H1 (cell line): ENCODE measurements at regions not wholly inside any gene's neighbourhood (a gene's known extent, or its start where the extent isn't known, plus 50 kb on each side); places are given as distances from the start of the nearest gene placed in this dataset.

Experiments
- CTCF ChIA-PET: fragments of 300-600 bp; sonication (Branson Sonifier 250); formaldehyde crosslinking; loops from one replicate; lab custom pipeline; 2021; ENCODE audit not compliant: partially characterized antibody; lab: Charles Lee
- POLR2A ChIA-PET: fragments of 300-600 bp; sonication (Branson Sonifier 250); formaldehyde crosslinking; loops from one replicate; lab custom pipeline; 2021; ENCODE audit warnings: inconsistent platforms; ENCODE audit not compliant: partially characterized antibody; lab: Charles Lee
- DNase-seq, 2 experiments: peaks; one replicate each; pipeline versions ENCODE4 v3.0.0 to v3.0.0-alpha.2; 2010 to 2022; ENCODE audit warnings: low spot score in 2 of 2, low read depth in 1 of 2, mixed read lengths in 1 of 2
- FAIRE-seq: peaks from 2 replicates; lab custom pipeline; 2011; peaks lifted over from hg19 to GRCh38; lab: Jason Lieb, UNC
- H2AFZ ChIP-seq: 2 replicates; pipeline ENCODE4 v1.8.1; 2012; ENCODE audit warnings: low read length, inconsistent platforms
- H2AK5ac ChIP-seq: 2 replicates; pipeline ENCODE4 v1.6.1; 2013; ENCODE audit warnings: low read depth, low read length
- H2BK120ac ChIP-seq: replicated peaks from 2 replicates; pipeline ENCODE3; 2013; ENCODE audit warnings: low read depth, low read length, inconsistent platforms
- H2BK12ac ChIP-seq: 2 replicates; pipeline ENCODE4 v1.6.1; 2013; ENCODE audit warnings: low read depth, low read length
- H2BK15ac ChIP-seq: 2 replicates; pipeline ENCODE4 v1.6.1; 2013; ENCODE audit warnings: low read length
- H2BK20ac ChIP-seq: 2 replicates; pipeline ENCODE4 v1.6.1; 2013; ENCODE audit warnings: low read length
- H2BK5ac ChIP-seq: 2 replicates; pipeline ENCODE4 v1.6.1; 2013; ENCODE audit warnings: low read depth, low read length
- H3K14ac ChIP-seq: 2 replicates; pipeline ENCODE4 v1.6.1; 2013; ENCODE audit warnings: inconsistent platforms; ENCODE audit not compliant: insufficient read length
- H3K18ac ChIP-seq: 2 replicates; pipeline ENCODE4 v1.6.1; 2013; ENCODE audit warnings: low read length; ENCODE audit errors: extremely low read depth
- H3K23ac ChIP-seq: 2 replicates; pipeline ENCODE4 v1.6.1; 2013; ENCODE audit warnings: inconsistent platforms; ENCODE audit not compliant: insufficient read length
- H3K23me2 ChIP-seq: 2 replicates; pipeline ENCODE4 v1.6.1; 2013; ENCODE audit warnings: low read depth, low read length
- H3K27ac ChIP-seq: 2 replicates; pipeline ENCODE4 v1.6.1; 2011; ENCODE audit warnings: low read depth, low read length, inconsistent platforms
- H3K27me3 ChIP-seq, 4 experiments: replicated peaks in 1 of 4; 1 replicate in 1 of 4; 2 replicates in 3 of 4; pipeline versions ENCODE4 v1.6.1 to v1.8.1; 2011 to 2013; ENCODE audit warnings: low read length in 3 of 4, mild to moderate bottlenecking in 3 of 4, inconsistent platforms in 2 of 4, mixed read lengths in 2 of 4, moderate library complexity in 1 of 4; ENCODE audit not compliant: control insufficient read depth in 3 of 4, insufficient read depth in 3 of 4; ENCODE audit errors: extremely low read depth in 1 of 4
- H3K36me3 ChIP-seq, 4 experiments: 2 replicates each; pipeline versions ENCODE4 v1.6.1 to v1.8.1; 2011 to 2013; ENCODE audit warnings: mild to moderate bottlenecking in 4 of 4, low read length in 3 of 4, moderate library complexity in 2 of 4, control low read depth in 1 of 4, inconsistent platforms in 1 of 4; ENCODE audit not compliant: insufficient read depth in 4 of 4, control insufficient read depth in 2 of 4
- H3K4ac ChIP-seq: replicated peaks from 2 replicates; pipeline ENCODE3; 2013; ENCODE audit warnings: low read length, low read depth, mixed read lengths, inconsistent platforms; ENCODE audit not compliant: insufficient read length
- H3K4me1 ChIP-seq, 4 experiments: replicated peaks in 1 of 4; 1 replicate in 1 of 4; 2 replicates in 3 of 4; pipeline versions ENCODE4 v1.6.1 to v1.8.1; 2011 to 2013; ENCODE audit warnings: low read length in 3 of 4, inconsistent platforms in 2 of 4, mixed read lengths in 1 of 4; ENCODE audit not compliant: insufficient read depth in 4 of 4, control insufficient read depth in 3 of 4
- H3K4me2 ChIP-seq, 2 experiments: 2 replicates each; pipeline versions ENCODE4 v1.6.1 to v1.8.1; 2011 to 2013; ENCODE audit warnings: low read depth in 2 of 2, low read length in 2 of 2, control low read depth in 1 of 2, inconsistent platforms in 1 of 2, mild to moderate bottlenecking in 1 of 2; ENCODE audit not compliant: insufficient read depth in 1 of 2
- H3K4me3 ChIP-seq, 4 experiments: fragments of 200-600, 300-600 bp in 1 of 4; sonication (generic), shearing (Covaris generic), sonication (Bioruptor Twin) in 1 of 4; 2 replicates each; pipeline versions ENCODE4 v1.5.1 to v1.8.1; 2011 to 2016; ENCODE audit warnings: low read length in 4 of 4, low read depth in 3 of 4, control low read depth in 2 of 4, inconsistent platforms in 2 of 4, mild to moderate bottlenecking in 2 of 4, mixed read lengths in 1 of 4, moderate library complexity in 1 of 4; ENCODE audit not compliant: insufficient read depth in 2 of 4; ENCODE audit errors: extremely low read depth in 1 of 4
- H3K56ac ChIP-seq: replicated peaks from 2 replicates; pipeline ENCODE3; 2013; ENCODE audit warnings: low read depth, mild to moderate bottlenecking, mixed read lengths, low read length, inconsistent platforms; ENCODE audit not compliant: insufficient read length
- H3K79me1 ChIP-seq: 2 replicates; pipeline ENCODE4 v1.6.1; 2013; ENCODE audit warnings: low read depth, low read length, control low read depth
- H3K79me2 ChIP-seq, 2 experiments: 2 replicates each; pipeline versions ENCODE4 v1.6.1 to v1.8.1; 2012 to 2013; ENCODE audit warnings: low read length in 2 of 2, mild to moderate bottlenecking in 2 of 2, inconsistent platforms in 1 of 2; ENCODE audit not compliant: insufficient read depth in 2 of 2, control insufficient read depth in 1 of 2
- H3K9ac ChIP-seq, 4 experiments: replicated peaks in 1 of 4; 1 replicate in 1 of 4; 2 replicates in 3 of 4; pipeline versions ENCODE4 v1.6.1 to v1.8.1; 2011 to 2013; ENCODE audit warnings: low read depth in 3 of 4, low read length in 3 of 4, control low read depth in 2 of 4, mild to moderate bottlenecking in 2 of 4, moderate library complexity in 2 of 4, inconsistent platforms in 1 of 4; ENCODE audit errors: extremely low read depth in 1 of 4
- H3K9me3 ChIP-seq, 2 experiments: 2 replicates each; pipeline versions ENCODE4 v1.6.1 to v1.8.1; 2012 to 2013; ENCODE audit warnings: mild to moderate bottlenecking in 2 of 2, moderate library complexity in 2 of 2, control low read depth in 1 of 2, inconsistent platforms in 1 of 2, low read depth in 1 of 2, low read length in 1 of 2, mixed read lengths in 1 of 2; ENCODE audit not compliant: insufficient read depth in 2 of 2
- H4K20me1 ChIP-seq, 2 experiments: replicated peaks in 1 of 2; 2 replicates each; pipeline versions ENCODE3 to v1.8.1; 2011 to 2013; ENCODE audit warnings: inconsistent platforms in 2 of 2, low read length in 2 of 2, mild to moderate bottlenecking in 1 of 2; ENCODE audit not compliant: insufficient read depth in 2 of 2, control insufficient read depth in 1 of 2
- H4K5ac ChIP-seq: 2 replicates; pipeline ENCODE4 v1.6.1; 2013; ENCODE audit warnings: low read length, low read depth, mixed read lengths, inconsistent platforms; ENCODE audit not compliant: insufficient read length
- H4K8ac ChIP-seq: 2 replicates; pipeline ENCODE4 v1.8.0; 2013; ENCODE audit warnings: mild to moderate bottlenecking, moderate library complexity, low read length, inconsistent platforms; ENCODE audit not compliant: insufficient read depth; ENCODE audit errors: extremely low read depth
- H4K91ac ChIP-seq: replicated peaks from 2 replicates; pipeline ENCODE3; 2013; ENCODE audit warnings: low read length, mixed read lengths, inconsistent platforms; ENCODE audit not compliant: insufficient read length
- CEBPB ChIP-seq: IDR thresholded peaks from 2 replicates; pipeline ENCODE4 v1.6.1; 2012; ENCODE audit warnings: low read depth, low read length
- CREB1 ChIP-seq: IDR thresholded peaks from 2 replicates; pipeline ENCODE4 v1.6.1; 2012; ENCODE audit warnings: inconsistent platforms
- CTBP2 ChIP-seq: IDR thresholded peaks from 2 replicates; pipeline ENCODE4 v1.7.0; 2011; ENCODE audit warnings: borderline replicate concordance, mild to moderate bottlenecking, moderate library complexity, mixed read lengths, low read length; ENCODE audit not compliant: insufficient read depth, insufficient read length
- EZH2 ChIP-seq: fragments of 200-600 bp; sonication (generic); IDR thresholded peaks from 2 replicates; pipeline ENCODE4 v1.7.1; 2012; ENCODE audit warnings: low read depth, mild to moderate bottlenecking, moderate library complexity, low read length, inconsistent platforms; ENCODE audit not compliant: severe bottlenecking
- GTF2F1 ChIP-seq: IDR thresholded peaks from 2 replicates; pipeline ENCODE4 v1.6.1; 2012; ENCODE audit warnings: low read depth, low read length, improper control_type of control experiment, borderline replicate concordance
- JUND ChIP-seq: IDR thresholded peaks from 2 replicates; pipeline ENCODE4 v1.6.1; 2011; ENCODE audit warnings: mild to moderate bottlenecking, improper control_type of control experiment, low read length
- KDM1A ChIP-seq: fragments of 200-600, 300-600 bp; sonication (generic); IDR thresholded peaks from 2 replicates; pipeline ENCODE4 v1.7.1; 2016; ENCODE audit warnings: mild to moderate bottlenecking, low read length, borderline replicate concordance
- POLR2AphosphoS5 ChIP-seq: IDR thresholded peaks from 2 replicates; pipeline ENCODE4 v1.6.1; 2011; ENCODE audit warnings: low read depth, low read length
- TAF1 ChIP-seq: IDR thresholded peaks from 2 replicates; pipeline ENCODE4 v1.6.1; 2011; ENCODE audit warnings: mild to moderate bottlenecking, low read depth, low read length
- TBP ChIP-seq: IDR thresholded peaks from 2 replicates; pipeline ENCODE4 v1.6.1; 2011; ENCODE audit warnings: low read depth, low read length, improper control_type of control experiment
- TCF12 ChIP-seq: IDR thresholded peaks from 2 replicates; pipeline ENCODE4 v1.6.1; 2011; ENCODE audit warnings: low read depth, mild to moderate bottlenecking, low read length
- TEAD4 ChIP-seq: IDR thresholded peaks from 2 replicates; pipeline ENCODE4 v1.6.1; 2012; ENCODE audit warnings: low read depth, low read length, inconsistent platforms, mixed read lengths
- ZNF274 ChIP-seq: IDR thresholded peaks from 2 replicates; pipeline ENCODE4 v1.7.0; 2012; ENCODE audit warnings: low read length, borderline replicate concordance; ENCODE audit errors: extremely low read depth
- WGBS, 2 experiments: shearing (Covaris generic) in 1 of 2; methylation state at CpG; one replicate each; pipeline versions ENCODE4 v1.1.6 to v1.1.7; 2013 to 2015; ENCODE audit warnings: low lambda C conversion rate in 2 of 2, mixed read lengths in 2 of 2, inconsistent platforms in 1 of 2, low coverage in 1 of 2, missing lambda C conversion rate in 1 of 2; ENCODE audit not compliant: insufficient replicate concordance in 2 of 2, insufficient coverage in 1 of 2, insufficient read length in 1 of 2; ENCODE audit errors: extremely low coverage in 1 of 2, missing lambda C conversion rate in 1 of 2; 5-methylcytosine and 5-hydroxymethylcytosine counted together

GRCh38 chr1:30377230-30378002 is 346.0 kb downstream of the MATN1 start:
- H4K91ac ChIP-seq = no peak overlapping the region
- no peak overlapping the region for H2BK5ac ChIP-seq
- no peak overlapping the region for H4K5ac ChIP-seq
- FAIRE-seq = no peak
- WGBS, 2 experiments = 76% methylated on average over 10 of the region's 11 CpGs; no CpG with 5 or more reads in 1 of the 2 experiments
- no peak overlapping the region for H3K4ac ChIP-seq
- H3K9me3 ChIP-seq = no peaks in the 10 kb centered on the region
- DNase-seq = no peak
- no peaks in the 10 kb centered on the region for H3K79me1 ChIP-seq
- no peaks in the 10 kb centered on the region for H3K27me3 ChIP-seq
- ChIA-PET POLR2A (no interaction called here), CTCF (interaction anchor here (0.5 to 7.2 kb wide), 3 partner anchors 13 to 57 kb away, joined by 3 to 139 read pairs (median 6); no protein-coding TSS in a partner anchor)
- H2AFZ ChIP-seq = no peak overlapping the region
- no peak overlapping the region for H3K56ac ChIP-seq
- H2BK15ac ChIP-seq = no peak overlapping the region
- H3K4me3 ChIP-seq = no peak overlapping the region
- no peaks in the 10 kb centered on the region for H3K23me2 ChIP-seq
- no peaks in the 10 kb centered on the region for H3K79me2 ChIP-seq
- TF ChIP-seq CEBPB (no peak), TCF12 (no peak), JUND (no peak), CREB1 (no peak), CTBP2 (no peak), POLR2AphosphoS5 (no peak), ZNF274 (no peak), KDM1A (no peak), EZH2 (no peak), TBP (no peak), TAF1 (no peak), GTF2F1 (no peak), TEAD4 (no peak)
- no peak overlapping the region for H2AK5ac ChIP-seq
- no peak overlapping the region for H3K27ac ChIP-seq
- H3K9ac ChIP-seq = no peak overlapping the region
- no peak overlapping the region for H4K8ac ChIP-seq
- no peak overlapping the region for H2BK20ac ChIP-seq
- H3K4me1 ChIP-seq = peaks cover 0 to 6% (median under 1%) of the 10 kb centered on the region in 4 experiments; a peak in 3 of 7 replicates
- H3K4me2 ChIP-seq = no peak overlapping the region
- H3K18ac ChIP-seq = no peak overlapping the region
- H3K14ac ChIP-seq = no peak overlapping the region
- H3K36me3 ChIP-seq = no peaks in the 10 kb centered on the region
- no peak overlapping the region for H2BK120ac ChIP-seq
- H3K23ac ChIP-seq = no peak overlapping the region
- H4K20me1 ChIP-seq = no peaks in the 10 kb centered on the region
- no peak overlapping the region for H2BK12ac ChIP-seq
